Upper lobe of left lung (tissue), 4 donors: ENCODE measurements at regions not wholly inside any gene's neighbourhood (a gene's known extent, or its start where the extent isn't known, plus 50 kb on each side); places are given as distances from the start of the nearest gene placed in this dataset.

ENCODE experiments used
- CTCF ChIP-seq, 6 experiments: fragments of 450-650 bp in 4 of 6; fragments of 200-600 bp in 2 of 6; sonication (generic) in 2 of 6; IDR thresholded peaks; one replicate each; pipeline ENCODE4 v1.5.1; 2016 to 2019; ENCODE audit warnings: antibody characterized with exemption in 6 of 6
- EP300 ChIP-seq, 4 donors: sonication (generic); formaldehyde crosslinking; IDR thresholded peaks; one replicate each; pipeline ENCODE4 v1.5.1; 2017; ENCODE audit warnings: antibody characterized with exemption in 4 of 4, control low read depth in 2 of 4
- POLR2A ChIP-seq, 4 donors: fragments of 450-650 bp; IDR thresholded peaks; one replicate each; pipeline ENCODE4 v1.5.1; 2016 to 2017; ENCODE audit warnings: antibody characterized with exemption in 4 of 4, mild to moderate bottlenecking in 2 of 4
- POLR2AphosphoS5 ChIP-seq, 2 donors: sonication (generic); formaldehyde crosslinking; IDR thresholded peaks; one replicate each; pipeline ENCODE4 v1.5.1; 2017; ENCODE audit warnings: antibody characterized with exemption in 2 of 2

- TF ChIP-seq EP300 (IDR thresholded peaks at IDR 0.05) (no peak), CTCF (IDR thresholded peaks at IDR 0.05) (no peak), POLR2A (IDR thresholded peaks at IDR 0.05) (no peak), POLR2AphosphoS5 (IDR thresholded peaks at IDR 0.05) (no peak)
Measured at GRCh38 chr2:128980475-128980874, 661.8 kb upstream of the HS6ST1 start.
